ENCODE measurements at regions not wholly inside any gene's neighbourhood (a gene's known extent, or its start where the extent isn't known, plus 50 kb on each side); places are given as distances from the start of the nearest gene placed in this dataset.
A peak's percentile ranks its signal among the peaks of the same experiment; 100 is the strongest.
"Not testable (repeated sequence)": the region's sequence is repeated elsewhere in the genome, so short reads cannot be mapped to it uniquely, and the experiment has no call there.

DNA sequence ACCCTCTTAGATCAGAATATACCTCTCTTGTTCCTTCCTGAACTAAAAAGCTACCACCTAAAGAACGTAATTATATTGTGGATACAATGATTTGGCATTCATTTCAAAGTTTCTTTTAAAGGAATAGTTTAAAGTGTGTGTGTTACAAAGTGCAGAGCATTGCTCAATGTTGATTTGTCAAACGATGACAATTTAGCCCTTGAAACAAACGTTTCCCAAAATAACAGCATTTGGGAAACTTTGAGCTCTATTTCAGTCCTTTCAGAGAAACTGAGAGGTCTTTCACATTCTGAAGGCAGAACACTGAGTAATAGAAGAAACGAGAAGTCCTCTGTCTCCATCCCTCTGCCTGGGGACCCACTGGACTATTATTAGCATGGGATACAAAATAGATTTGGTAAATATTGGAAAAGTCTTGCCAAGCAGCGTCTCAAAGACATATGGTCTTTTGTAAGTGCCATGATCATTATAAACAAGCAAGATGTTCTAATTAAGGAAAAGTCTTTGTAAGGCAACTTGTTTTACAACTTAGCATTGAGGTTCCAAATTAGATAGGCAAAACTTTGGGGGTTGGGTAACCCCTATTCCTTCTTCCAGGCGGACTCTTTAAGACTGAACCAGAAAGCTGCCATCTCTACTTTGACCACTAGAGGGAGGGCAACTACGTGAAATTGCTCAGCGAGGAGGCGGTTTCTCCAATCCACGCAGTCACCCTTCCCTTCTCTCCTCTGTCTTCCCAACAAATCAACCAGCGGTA, 208.8 kb downstream of the RNF144B start:
- peak; percentile 50 for DNase-seq (ENCODE audit: low read depth)

DNA sequence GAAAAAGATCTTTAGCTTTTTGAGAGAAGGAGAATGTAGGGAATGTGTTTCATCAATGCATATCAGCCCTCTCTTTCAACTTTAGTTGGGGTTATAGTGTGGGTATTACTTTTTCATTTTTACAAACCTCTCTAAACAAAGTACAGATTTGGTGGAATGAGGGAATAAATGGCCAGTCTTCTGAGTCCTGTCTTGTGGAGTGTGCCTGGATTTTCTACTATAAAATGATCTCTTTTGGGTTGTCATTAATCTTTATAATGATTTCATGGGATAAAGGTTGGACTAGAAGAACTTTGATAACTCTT, 209.3 kb downstream of the RNF144B start:
- DNase-seq (ENCODE audit: low read depth) = no peak

DNA sequence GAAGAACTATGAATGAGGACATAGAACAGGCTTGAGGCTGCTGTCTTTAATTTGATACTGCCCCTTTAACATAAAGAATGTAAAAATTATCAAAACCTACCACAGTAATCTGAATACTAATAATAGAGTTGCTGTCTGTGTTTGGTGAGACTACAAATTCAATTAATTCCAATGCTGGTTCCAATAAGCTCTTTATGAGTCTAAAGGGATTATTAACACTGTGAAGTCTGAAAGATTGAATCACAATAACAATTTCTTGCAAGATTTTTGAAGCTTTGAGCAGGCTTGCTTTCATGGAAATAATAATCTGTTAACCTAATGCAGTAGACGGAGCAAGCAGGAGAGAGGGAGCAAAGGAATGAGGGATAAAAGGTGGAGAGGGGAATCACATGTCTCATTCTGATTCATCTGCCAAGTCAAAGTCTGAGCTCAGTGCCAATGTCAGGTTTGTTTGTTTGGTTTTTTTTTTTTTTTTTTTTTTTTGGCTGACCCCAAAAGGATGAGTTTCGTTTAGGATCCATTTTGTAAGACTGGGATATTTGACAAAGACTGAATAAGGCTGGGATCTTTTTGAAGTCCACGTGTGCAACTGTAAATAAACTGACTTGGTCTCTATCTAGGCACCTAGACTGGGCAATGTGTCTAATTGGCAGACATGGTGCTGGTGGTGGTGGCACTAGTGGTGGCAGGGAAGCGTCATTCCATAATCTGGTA, 211.6 kb downstream of the RNF144B start:
- no peak for DNase-seq (ENCODE audit: low read depth)

DNA sequence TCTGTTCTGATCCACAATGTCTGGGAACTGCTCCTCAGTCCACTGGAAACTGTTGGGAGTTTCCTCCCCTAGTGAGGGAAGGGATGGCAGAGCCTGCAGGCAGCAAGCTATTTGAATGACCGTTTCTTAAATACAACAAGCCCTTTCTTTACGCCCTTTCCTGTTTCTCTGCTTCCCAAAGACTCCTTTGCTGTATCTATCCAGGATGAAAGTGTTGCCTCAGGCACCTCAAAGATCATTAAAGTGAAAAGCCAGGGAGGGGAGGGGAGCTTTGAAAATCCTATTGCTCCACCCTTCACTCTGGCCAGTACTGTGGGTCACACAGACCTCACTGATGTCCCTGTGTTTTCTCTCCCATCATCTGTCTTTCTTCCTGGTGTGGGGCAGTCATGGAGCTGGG, 213.1 kb downstream of the RNF144B start:
- DNase-seq (ENCODE audit: low read depth) = no peak

DNA sequence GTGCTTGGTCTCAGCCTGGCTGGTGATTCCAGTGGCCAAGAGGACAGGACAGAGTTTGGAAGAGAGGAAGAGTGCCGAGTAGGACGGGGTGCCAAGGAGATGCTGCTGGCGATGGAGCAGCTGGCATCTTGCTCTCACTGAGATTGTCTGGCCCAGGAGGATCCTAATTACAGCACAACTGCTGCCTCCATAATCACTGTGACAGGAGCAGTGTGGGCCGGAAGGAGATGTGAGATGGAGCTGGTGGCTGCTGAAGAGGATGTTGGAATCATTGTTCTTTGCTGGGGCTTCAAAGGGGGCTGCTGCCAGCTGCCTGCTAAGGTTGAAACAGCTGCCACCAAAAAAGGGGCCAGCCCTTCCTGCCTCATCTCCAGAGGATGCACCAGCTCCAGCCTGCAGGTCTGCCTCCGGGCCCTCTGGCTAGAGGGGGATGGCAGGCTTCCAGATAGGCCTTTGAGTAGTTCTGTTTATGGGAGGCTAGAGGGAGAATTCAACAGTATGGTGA, 214.4 kb downstream of the RNF144B start:
- no peak for DNase-seq (ENCODE audit: low read depth)

DNA sequence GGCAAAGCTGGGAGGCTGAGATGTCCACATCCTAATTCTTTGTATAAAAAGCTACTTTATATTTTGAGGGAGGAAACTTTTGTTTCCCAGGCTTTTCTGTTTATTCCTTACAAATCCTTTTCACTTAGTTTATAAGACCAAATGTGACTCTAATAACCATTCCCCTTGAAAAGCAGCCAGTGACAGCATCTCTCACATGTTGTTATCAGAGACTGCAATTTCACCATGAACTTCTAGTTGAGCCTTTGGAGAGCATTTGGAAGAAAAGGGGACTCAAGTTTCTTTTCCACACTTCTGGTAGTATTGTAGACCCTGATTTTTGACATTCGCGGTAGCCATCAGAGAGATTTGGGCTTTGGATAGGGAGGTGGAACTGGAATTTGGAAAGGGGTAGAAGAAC, 215.8 kb downstream of the RNF144B start:
- DNase-seq (ENCODE audit: low read depth) = no peak

DNA sequence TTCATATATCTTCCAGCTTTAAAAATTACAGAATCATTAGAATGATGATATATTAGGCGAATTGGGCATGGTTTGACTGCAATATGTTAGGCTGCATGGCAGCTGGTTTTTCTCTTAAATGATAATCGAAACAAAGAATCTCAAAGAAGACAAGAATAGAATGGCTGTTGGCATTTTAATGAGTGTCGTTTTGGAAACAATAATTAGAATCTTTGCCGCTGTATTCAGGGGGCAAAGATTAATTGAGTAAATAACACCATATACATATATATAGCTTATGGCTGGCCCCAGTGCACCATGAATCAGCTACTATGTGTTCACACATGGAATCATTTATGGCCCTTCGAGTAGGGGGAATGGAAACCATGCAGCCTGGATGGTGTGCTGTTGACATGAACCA, 216.2 kb downstream of the RNF144B start:
- DNase-seq (ENCODE audit: low read depth) = no peak

DNA sequence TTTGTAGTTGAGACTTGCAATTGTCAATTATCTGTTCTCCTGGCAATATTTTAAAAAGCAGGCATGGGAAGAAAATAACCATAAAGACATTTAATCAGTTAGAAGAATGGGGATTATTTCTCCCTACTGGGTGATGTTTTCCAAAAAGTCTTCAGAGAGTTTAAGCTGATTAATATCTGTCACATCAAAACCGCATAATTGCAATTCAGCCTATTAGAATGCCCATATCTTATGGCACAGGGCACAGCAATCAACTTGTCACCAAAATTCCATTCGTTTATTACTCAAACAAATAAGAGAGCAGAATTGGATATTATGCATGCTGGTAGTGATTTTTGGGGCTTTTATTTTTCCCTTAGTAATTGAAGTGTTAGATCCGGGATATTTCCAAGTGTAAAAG, 218.7 kb downstream of the RNF144B start:
- no peak for DNase-seq (ENCODE audit: low read depth)

DNA sequence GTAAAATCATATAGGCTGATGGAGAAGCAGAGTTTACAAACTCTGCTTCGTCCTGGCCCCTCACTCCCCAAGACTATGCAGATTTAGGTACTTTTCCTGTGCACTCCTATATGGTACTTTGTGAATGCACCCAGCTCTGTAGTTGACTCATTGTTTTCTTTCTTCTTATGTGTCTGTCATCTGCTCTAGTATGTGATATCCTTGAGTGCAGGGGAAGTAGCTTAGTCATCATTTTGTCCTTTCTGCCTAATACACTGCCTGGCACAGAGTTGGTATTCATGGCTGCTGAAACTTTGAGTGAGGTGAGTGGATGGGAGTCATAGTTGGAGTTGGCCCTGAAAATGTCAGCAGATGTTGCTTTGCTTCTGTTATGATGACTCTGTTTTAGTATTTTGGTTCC, 222.6 kb downstream of the RNF144B start:
- DNase-seq (ENCODE audit: low read depth) = no peak

DNA sequence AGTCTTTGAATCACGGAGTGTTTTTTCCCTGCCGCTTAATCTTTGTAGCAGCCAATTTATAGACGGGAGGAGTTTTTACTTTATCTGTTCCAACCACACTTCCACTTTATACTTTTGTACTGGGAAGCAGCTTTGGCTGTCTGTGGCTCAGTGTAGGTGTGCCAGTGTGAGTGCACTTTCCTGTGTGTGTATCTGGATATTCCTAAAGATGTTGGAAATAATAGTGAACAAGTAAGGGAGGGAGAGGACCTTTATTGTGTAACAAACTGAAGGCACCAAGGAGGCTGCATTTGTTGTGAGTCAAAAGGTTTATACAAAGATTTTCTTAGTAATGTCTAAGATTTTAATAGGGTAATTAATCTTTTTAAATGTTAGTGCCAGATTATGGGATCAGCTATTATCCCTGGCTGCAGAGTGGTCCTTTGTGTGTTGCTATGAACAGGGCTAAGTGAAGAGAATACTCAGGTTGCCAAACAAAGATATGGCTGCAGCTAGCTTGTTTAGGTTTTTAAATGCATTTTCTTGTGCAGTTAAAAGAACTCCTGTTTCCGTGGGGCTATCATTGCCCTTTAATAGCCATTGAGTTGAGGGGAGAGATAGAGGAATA, 226.3 kb downstream of the RNF144B start:
- DNase-seq (ENCODE audit: low read depth) = no peak

DNA sequence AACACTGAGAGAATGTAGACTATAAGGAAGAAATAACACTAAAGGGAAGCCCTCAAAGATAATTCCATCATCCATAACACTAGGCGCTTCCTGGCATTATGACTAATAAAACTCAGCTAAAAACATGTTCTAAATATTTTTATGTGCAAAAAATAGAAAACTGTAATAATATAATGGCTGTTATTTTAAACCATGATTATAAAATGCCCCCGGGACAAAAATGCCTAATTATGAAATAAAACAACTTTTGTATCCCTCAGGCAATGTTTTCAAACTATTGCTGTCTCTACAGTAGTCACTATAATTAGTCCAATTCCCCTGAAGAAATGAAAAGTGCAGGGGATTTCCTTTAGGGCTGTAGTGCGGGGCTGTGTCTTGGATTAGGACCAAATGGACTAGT, 242.4 kb downstream of the RNF144B start:
- DNase-seq (ENCODE audit: low read depth) = no peak

DNA sequence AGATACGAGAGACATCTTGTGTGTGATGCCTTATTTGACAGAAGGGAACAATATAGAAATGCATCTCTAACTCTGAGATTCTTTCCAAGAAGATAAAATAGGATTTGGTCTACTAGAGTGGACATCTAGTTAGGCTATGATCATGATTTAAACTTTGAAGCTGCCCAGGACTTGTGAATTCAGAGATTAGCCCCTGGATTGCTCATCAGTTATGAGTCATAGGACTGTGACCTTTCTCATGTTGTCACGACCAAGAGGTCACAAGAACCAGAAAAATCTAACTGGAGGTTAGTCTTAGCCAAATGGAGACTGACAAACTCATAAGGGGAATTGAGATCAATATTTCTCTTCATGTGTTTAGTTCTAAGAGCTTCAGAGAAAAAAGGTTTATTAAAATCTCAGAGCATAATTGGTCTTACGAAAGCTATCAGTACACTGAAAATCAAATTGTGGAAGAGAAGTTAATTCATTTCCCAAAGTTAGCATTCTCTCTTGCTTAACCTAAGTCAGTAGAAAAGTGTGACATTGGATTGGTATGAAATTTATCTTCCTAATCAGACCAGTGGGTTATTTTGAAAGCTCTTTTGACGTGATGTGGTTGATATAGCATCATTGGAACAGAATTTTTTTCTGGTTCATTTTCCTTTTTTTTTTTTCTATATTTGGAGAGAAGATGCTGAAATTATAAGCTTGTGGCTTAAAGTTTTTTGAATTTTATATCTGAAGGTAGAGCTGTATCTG, 245.7 kb downstream of the RNF144B start:
- peak; percentile 65 for DNase-seq (ENCODE audit: low read depth)

DNA sequence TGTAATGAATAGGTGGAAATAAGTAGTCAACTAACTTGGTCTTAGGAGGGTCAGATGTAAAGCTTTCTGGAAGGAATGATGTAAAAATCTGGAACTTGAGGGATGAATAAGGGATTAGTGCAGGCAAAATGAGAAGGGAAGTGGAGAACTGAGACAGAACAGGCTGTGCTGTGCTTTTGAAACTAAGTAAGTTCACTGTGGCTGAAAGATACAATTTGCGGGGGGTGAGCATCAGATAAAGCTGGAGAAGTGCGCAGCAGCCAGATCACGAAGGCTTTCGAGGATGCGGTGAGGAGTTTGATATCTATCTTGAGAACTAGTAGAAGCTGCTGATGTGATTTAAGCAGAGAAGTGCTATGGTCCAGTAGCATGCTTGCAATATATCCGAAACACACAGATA, 247.8 kb downstream of the RNF144B start:
- peak; percentile 17 for DNase-seq (ENCODE audit: low read depth)

DNA sequence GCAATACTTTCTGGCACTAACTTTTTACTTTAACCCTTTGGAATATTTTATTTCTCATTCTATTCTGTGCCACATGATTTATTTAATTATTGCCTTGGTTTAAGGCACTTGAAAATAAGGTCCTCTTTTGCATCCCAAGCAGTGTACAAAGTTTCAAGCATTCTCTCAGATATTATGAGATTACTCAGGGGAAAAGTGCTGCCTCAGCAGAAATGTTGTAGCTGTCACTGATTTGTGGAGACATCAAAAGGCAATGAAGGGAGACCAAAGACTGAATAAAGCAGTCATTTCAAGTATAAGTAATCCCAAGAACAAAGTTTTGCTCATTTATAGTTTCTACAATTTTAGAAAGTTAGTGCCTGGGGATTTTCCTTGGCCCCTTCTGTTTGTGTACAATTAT, 253.0 kb downstream of the RNF144B start:
- no peak for DNase-seq (ENCODE audit: low read depth)

DNA sequence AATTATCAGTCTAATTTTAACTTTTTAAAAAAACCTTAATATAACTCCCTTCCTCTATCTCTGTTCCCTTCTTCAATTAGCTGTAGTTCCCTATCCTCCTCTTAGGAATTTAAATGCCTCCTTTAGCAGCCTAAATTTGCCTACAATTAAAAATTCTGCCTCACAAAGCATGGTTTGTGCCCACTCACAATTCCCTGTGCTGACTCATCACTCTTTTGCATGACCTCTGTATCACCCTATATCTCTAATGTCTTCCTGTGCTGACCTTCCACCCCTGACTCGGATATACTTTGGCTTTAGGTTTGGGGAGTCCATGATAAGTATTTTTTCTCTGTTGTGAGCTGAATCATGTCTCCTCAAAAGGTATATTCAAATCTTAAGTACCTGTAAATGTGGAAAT, 253.6 kb downstream of the RNF144B start:
- DNase-seq (ENCODE audit: low read depth) = no peak

DNA sequence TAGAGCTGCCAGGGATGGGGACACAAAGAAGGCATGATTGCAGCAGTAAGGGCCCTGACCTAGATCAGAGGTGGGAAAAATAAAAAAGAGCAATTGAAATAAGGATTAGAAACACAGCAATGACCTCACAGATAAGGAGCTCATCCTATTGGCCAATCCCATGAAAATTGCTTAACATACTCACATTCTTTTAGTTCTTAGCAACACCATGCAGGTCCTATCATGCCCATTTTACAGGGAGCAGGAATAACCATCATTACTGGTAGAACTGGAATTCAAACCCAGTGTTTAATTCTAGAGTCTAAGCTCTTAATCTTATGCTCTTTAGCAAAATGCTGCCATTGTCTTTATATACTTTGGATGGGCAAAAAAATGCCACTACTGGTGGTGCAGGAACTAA, 267.7 kb downstream of the RNF144B start:
- DNase-seq (ENCODE audit: low read depth) = no peak

DNA sequence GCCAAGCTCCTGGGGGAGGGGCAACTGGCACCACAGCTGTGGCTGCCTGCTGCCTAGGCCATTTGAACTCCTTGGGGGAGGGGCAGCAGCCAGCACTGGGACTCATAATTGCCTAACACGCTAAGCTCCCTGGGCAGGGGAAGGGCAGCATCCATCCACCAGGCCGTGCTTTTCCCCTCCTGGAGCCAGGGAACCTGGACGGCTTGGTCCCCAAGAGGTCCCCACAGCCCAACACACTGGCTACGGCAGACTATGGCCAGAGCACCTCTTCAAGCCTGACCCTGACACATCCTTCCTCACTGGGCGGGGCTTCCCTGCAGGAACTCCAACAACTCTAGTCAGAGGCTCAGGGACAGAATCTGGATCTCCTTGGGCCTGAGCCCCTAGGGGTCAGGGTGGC, 269.4 kb downstream of the RNF144B start:
- no peak for DNase-seq (ENCODE audit: low read depth)

DNA sequence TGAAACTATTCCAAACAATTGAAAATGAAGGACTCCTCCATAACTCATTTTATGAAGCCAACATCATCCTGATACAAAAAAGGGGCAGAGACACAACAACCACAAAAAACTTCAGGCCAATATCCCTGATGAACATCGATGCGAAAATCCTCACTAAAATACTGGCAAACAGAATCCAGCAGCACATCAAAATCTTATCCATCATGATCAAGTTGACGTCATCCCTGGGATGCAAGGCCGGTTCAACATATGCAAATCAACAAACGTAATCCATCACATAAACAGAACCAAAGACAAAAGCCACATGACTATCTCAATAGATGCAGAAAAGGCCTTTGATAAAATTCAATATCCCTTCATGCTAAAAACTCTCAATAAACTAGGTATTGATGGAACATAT, 272.8 kb downstream of the RNF144B start:
- DNase-seq (ENCODE audit: low read depth) = not testable (repeated sequence)

DNA sequence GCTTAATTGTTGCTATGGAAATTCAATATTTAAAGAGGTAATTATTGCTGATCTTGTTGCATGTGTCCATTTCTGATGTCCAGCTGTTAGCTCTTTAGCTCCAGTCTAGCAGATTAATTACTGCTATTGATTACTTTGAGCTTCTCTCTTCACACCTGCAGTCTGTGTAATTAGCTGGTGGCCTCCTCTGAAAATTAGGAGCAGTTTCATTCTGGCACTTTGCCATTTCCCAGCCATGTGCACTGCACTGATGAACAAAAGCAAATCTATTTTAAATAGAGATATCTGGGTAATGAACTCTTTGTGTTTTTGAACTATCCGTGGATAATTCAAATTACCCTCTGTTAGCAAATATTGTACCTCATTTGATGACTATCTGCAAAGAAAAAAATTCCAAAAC, 275.9 kb downstream of the RNF144B start:
- DNase-seq (ENCODE audit: low read depth) = no peak

DNA sequence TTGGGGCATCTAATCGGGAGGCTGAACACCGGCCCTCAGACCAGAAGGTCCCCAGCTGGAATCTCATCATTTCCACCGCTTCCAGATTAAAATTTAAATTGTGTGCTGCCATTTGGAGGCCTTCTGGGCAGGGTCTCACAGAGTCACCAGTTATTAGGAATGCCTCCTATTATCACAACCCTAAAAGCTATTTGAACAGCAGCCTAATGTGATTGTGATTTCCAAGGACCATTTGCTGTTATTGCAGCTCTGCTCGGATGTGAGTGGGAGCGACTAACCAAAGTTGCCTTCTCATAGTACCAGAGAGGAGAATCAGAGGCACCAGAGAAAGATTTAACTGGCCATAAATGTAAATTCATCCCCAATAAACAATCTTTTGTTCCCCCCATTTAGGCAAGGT, 277.3 kb downstream of the RNF144B start:
- no peak for DNase-seq (ENCODE audit: low read depth)

DNA sequence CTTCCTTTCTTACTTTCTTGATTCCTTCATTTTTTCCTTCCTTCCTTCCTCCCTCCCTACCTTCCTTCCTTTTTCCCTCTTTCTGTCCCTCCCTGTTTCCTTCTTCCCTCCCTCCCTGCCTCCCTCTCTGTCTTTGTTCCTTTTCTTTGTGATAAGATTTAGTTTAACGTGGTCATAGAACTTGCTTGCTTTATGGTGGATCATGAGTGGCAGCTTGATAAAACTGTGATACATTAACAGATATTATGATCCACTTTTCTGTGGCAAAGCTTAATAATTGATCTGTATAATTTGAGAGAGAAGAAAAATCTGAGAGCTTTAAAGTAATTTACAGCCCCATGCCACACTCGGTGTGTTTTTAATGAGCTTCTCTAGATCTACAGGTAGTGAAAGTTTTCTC, 280.5 kb downstream of the RNF144B start:
- DNase-seq (ENCODE audit: low read depth) = no peak

DNA sequence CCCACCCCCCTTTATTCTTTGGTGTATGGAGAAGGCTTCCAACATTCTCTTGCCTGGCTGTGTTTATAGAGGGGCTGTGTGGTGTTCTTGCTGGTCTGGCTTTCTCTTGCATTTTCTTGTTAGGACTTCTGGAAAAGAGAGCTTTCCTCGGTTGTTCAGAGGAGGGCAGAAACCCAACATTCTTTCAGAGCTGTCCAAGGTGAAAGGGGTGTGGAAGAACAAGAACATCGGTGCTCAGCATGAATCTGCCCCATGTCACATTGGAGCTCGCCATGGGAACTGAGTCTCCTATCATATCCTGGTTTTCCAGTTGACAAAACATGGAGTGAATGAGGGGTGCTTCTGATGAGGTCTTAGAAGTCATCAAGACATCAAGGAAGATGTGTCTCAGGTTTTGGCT, 281.8 kb downstream of the RNF144B start:
- no peak for DNase-seq (ENCODE audit: low read depth)

DNA sequence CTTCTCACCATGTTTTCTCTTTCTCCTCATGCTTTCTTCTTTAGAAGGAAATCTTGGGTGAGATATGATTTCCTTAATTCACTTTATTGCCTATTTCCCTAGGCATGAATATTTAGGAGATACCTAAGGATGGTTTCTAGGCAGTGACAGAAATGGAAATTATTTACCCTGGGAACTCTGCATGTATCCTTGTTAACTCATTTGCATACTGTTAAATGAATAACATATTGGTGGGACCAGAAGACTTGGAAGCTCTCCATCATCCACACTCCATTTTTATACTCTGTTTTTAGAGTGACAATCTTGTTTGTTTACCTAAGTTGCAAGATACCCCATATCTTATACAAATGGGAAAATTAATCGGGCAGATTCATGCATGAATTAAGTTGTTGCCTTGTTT, 285.7 kb downstream of the RNF144B start:
- DNase-seq (ENCODE audit: low read depth) = no peak
